ENCODE measurements at regions not wholly inside any gene's neighbourhood (a gene's known extent, or its start where the extent isn't known, plus 50 kb on each side); places are given as distances from the start of the nearest gene placed in this dataset.

- peaks cover 5% of the 10 kb centered on the region for H3K27me3 ChIP-seq (ENCODE audit: control insufficient read depth, insufficient read depth, low read length)
- H3K27ac ChIP-seq (ENCODE audit: low read length): no peak overlapping the region
- peaks cover 15% of the 10 kb centered on the region for H3K4me1 ChIP-seq (ENCODE audit: control insufficient read depth, low read depth, low read length)
- H3K4me3 ChIP-seq (ENCODE audit: low read length): no peak overlapping the region
- no peaks in the 10 kb centered on the region for H3K9me3 ChIP-seq (ENCODE audit: control insufficient read depth, low read depth, low read length)
- H3K9ac ChIP-seq (ENCODE audit: low read length): no peak overlapping the region
- H3K36me3 ChIP-seq (ENCODE audit: control insufficient read depth, low read depth, low read length): no peaks in the 10 kb centered on the region
These were observed 179.4 kb downstream of the ERMARD start for GRCh38 chr6:169930799-169931198.

GRCh38 chr6:169927711-169928110, 176.3 kb downstream of the ERMARD start:
- H3K4me1 ChIP-seq (ENCODE audit: control insufficient read depth, low read depth, low read length): peaks cover 10% of the 10 kb centered on the region
- H3K9me3 ChIP-seq (ENCODE audit: control insufficient read depth, low read depth, low read length): no peaks in the 10 kb centered on the region
- no peak overlapping the region for H3K4me3 ChIP-seq (ENCODE audit: low read length)
- no peaks in the 10 kb centered on the region for H3K36me3 ChIP-seq (ENCODE audit: control insufficient read depth, low read depth, low read length)
- H3K27ac ChIP-seq (ENCODE audit: low read length): no peak overlapping the region
- H3K9ac ChIP-seq (ENCODE audit: low read length): no peak overlapping the region
- no peaks in the 10 kb centered on the region for H3K27me3 ChIP-seq (ENCODE audit: control insufficient read depth, insufficient read depth, low read length)

- Histone ChIP-seq H3K4me3 (ENCODE audit: low read length) (no peak overlapping the region), H3K27me3 (ENCODE audit: control insufficient read depth, insufficient read depth, low read length) (no peaks in the 10 kb centered on the region)
These were observed 175.4 kb downstream of the ERMARD start for GRCh38 chr6:169926617-169927417.

GRCh38 chr6:169923468-169924464, 172.3 kb downstream of the ERMARD start:
- no peak overlapping the region for H3K27ac ChIP-seq (ENCODE audit: low read length)
- H3K4me3 ChIP-seq (ENCODE audit: low read length): no peak overlapping the region
- no peak overlapping the region for H3K9ac ChIP-seq (ENCODE audit: low read length)
- no peaks in the 10 kb centered on the region for H3K9me3 ChIP-seq (ENCODE audit: control insufficient read depth, low read depth, low read length)
- no peaks in the 10 kb centered on the region for H3K27me3 ChIP-seq (ENCODE audit: control insufficient read depth, insufficient read depth, low read length)
- H3K36me3 ChIP-seq (ENCODE audit: control insufficient read depth, low read depth, low read length): no peaks in the 10 kb centered on the region
- H3K4me1 ChIP-seq (ENCODE audit: control insufficient read depth, low read depth, low read length): no peaks in the 10 kb centered on the region

More at GRCh38 chr6:169926617-169927417, 175.4 kb downstream of the ERMARD start:
- Histone ChIP-seq H3K27ac (ENCODE audit: low read length) (no peak overlapping the region), H3K36me3 (ENCODE audit: control insufficient read depth, low read depth, low read length) (no peaks in the 10 kb centered on the region), H3K9ac (ENCODE audit: low read length) (no peak overlapping the region), H3K4me1 (ENCODE audit: control insufficient read depth, low read depth, low read length) (peaks cover 4% of the 10 kb centered on the region), H3K9me3 (ENCODE audit: control insufficient read depth, low read depth, low read length) (no peaks in the 10 kb centered on the region)

GRCh38 chr6:169921853-169922824, 170.7 kb downstream of the ERMARD start:
- no peaks in the 10 kb centered on the region for H3K9me3 ChIP-seq (ENCODE audit: control insufficient read depth, low read depth, low read length)
- H3K4me3 ChIP-seq (ENCODE audit: low read length): no peak overlapping the region
- H3K9ac ChIP-seq (ENCODE audit: low read length): no peak overlapping the region
- no peaks in the 10 kb centered on the region for H3K4me1 ChIP-seq (ENCODE audit: control insufficient read depth, low read depth, low read length)
- H3K27ac ChIP-seq (ENCODE audit: low read length): no peak overlapping the region
- no peaks in the 10 kb centered on the region for H3K36me3 ChIP-seq (ENCODE audit: control insufficient read depth, low read depth, low read length)
- no peaks in the 10 kb centered on the region for H3K27me3 ChIP-seq (ENCODE audit: control insufficient read depth, insufficient read depth, low read length)

GRCh38 chr6:169921217-169921616, 169.8 kb downstream of the ERMARD start:
- Histone ChIP-seq H3K27me3 (ENCODE audit: control insufficient read depth, insufficient read depth, low read length) (no peaks in the 10 kb centered on the region), H3K9ac (ENCODE audit: low read length) (no peak overlapping the region), H3K4me1 (ENCODE audit: control insufficient read depth, low read depth, low read length) (no peaks in the 10 kb centered on the region), H3K4me3 (ENCODE audit: low read length) (no peak overlapping the region), H3K9me3 (ENCODE audit: control insufficient read depth, low read depth, low read length) (no peaks in the 10 kb centered on the region), H3K36me3 (ENCODE audit: control insufficient read depth, low read depth, low read length) (no peaks in the 10 kb centered on the region), H3K27ac (ENCODE audit: low read length) (no peak overlapping the region)

- Histone ChIP-seq H3K27me3 (ENCODE audit: control insufficient read depth, insufficient read depth, low read length) (no peaks in the 10 kb centered on the region), H3K36me3 (ENCODE audit: control insufficient read depth, low read depth, low read length) (no peaks in the 10 kb centered on the region), H3K9me3 (ENCODE audit: control insufficient read depth, low read depth, low read length) (no peaks in the 10 kb centered on the region), H3K4me3 (ENCODE audit: low read length) (no peak overlapping the region), H3K27ac (ENCODE audit: low read length) (no peak overlapping the region), H3K9ac (ENCODE audit: low read length) (no peak overlapping the region), H3K4me1 (ENCODE audit: control insufficient read depth, low read depth, low read length) (no peaks in the 10 kb centered on the region)
These were observed 169.1 kb downstream of the ERMARD start for GRCh38 chr6:169920359-169921020.

GRCh38 chr6:169918954-169919549, 167.6 kb downstream of the ERMARD start:
- Histone ChIP-seq H3K4me1 (ENCODE audit: control insufficient read depth, low read depth, low read length) (no peaks in the 10 kb centered on the region), H3K4me3 (ENCODE audit: low read length) (no peak overlapping the region), H3K27me3 (ENCODE audit: control insufficient read depth, insufficient read depth, low read length) (no peaks in the 10 kb centered on the region), H3K9me3 (ENCODE audit: control insufficient read depth, low read depth, low read length) (no peaks in the 10 kb centered on the region), H3K36me3 (ENCODE audit: control insufficient read depth, low read depth, low read length) (no peaks in the 10 kb centered on the region), H3K9ac (ENCODE audit: low read length) (no peak overlapping the region), H3K27ac (ENCODE audit: low read length) (no peak overlapping the region)

- no peaks in the 10 kb centered on the region for H3K27me3 ChIP-seq (ENCODE audit: control insufficient read depth, insufficient read depth, low read length)
These were observed 167.0 kb downstream of the ERMARD start for GRCh38 chr6:169918239-169918953.

DNA sequence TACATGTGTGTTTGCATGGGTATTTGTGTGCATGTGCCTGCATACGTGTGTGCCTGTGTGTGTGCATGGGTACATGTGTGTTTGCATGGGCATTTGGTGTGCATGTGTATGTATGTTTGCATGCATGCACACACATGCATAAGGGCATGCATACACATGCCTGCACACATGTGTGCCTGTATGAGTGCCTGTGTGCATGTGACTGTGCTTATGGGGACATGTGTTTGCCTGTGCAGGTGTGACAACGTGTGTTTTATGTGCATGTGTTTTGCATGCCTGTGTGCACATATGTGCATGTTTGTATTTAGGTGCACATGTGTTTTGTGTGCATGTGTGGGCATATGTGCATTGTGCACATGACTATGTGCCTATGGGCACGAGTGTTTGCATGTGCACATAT, 165.7 kb downstream of the ERMARD start:
- Histone ChIP-seq H3K9me3 (ENCODE audit: control insufficient read depth, low read depth, low read length) (no peaks in the 10 kb centered on the region), H3K27me3 (ENCODE audit: control insufficient read depth, insufficient read depth, low read length) (no peaks in the 10 kb centered on the region)

More at GRCh38 chr6:169918239-169918953, 167.0 kb downstream of the ERMARD start:
- H3K9ac ChIP-seq (ENCODE audit: low read length): no peak overlapping the region
- no peaks in the 10 kb centered on the region for H3K36me3 ChIP-seq (ENCODE audit: control insufficient read depth, low read depth, low read length)
- no peak overlapping the region for H3K27ac ChIP-seq (ENCODE audit: low read length)
- no peaks in the 10 kb centered on the region for H3K4me1 ChIP-seq (ENCODE audit: control insufficient read depth, low read depth, low read length)
- H3K4me3 ChIP-seq (ENCODE audit: low read length): no peak overlapping the region
- H3K9me3 ChIP-seq (ENCODE audit: control insufficient read depth, low read depth, low read length): no peaks in the 10 kb centered on the region

More for the DNA sequence above, 165.7 kb downstream of the ERMARD start:
- no peak overlapping the region for H3K9ac ChIP-seq (ENCODE audit: low read length)
- no peak overlapping the region for H3K27ac ChIP-seq (ENCODE audit: low read length)
- H3K4me1 ChIP-seq (ENCODE audit: control insufficient read depth, low read depth, low read length): no peaks in the 10 kb centered on the region
- H3K4me3 ChIP-seq (ENCODE audit: low read length): no peak overlapping the region
- no peaks in the 10 kb centered on the region for H3K36me3 ChIP-seq (ENCODE audit: control insufficient read depth, low read depth, low read length)
